ENCODE measurements at regions not wholly inside any gene's neighbourhood (a gene's known extent, or its start where the extent isn't known, plus 50 kb on each side); places are given as distances from the start of the nearest gene placed in this dataset.

DNA sequence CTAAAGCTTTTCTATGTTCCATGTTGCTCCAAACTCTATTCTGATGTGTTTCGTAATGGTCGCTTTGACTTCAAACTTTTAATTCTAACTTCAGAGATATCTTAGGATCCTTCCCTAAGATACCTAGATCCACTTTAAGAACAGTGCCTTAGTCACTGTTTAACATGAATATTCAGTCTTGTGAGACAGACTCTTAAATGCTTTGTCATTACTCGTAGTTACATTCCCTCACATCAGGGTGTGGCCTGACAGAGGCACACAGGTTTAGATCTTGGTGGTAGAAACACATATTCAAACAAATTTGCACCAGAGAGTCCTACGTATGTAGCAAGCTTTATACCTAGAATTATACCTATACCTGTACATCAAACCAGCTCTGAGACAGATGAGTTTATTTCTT lies 687.0 kb upstream of the C9orf72 start:
- H3K9me3 Mint-ChIP-seq = peaks cover 3 to 7% of the 10 kb centered on the region in 2 donors
- intact Hi-C loops (cut with micrococcal nuclease) = no loop called here
- no peak for TF ChIP-seq CTCF (IDR thresholded peaks at IDR 0.05)
- H3K4me1 Mint-ChIP-seq = peaks cover 0 to 7% of the 10 kb centered on the region in 2 donors
- no peak overlapping the region for H3K4me3 ChIP-seq (ENCODE audit: low read length)
- H3K4me1 ChIP-seq (ENCODE audit: control insufficient read depth, insufficient read depth, low read length) = no peaks in the 10 kb centered on the region
- ATAC-seq (no peak), DNase-seq (no peak)
- H3K27ac Mint-ChIP-seq = no peak overlapping the region
- no peaks in the 10 kb centered on the region for H3K27me3 Mint-ChIP-seq (ENCODE audit: low read depth in 2 of 2)
- no peaks in the 10 kb centered on the region for H3K27me3 ChIP-seq (ENCODE audit: control insufficient read depth, insufficient read depth, low read length)
- no peaks in the 10 kb centered on the region for H3K36me3 ChIP-seq (ENCODE audit: control insufficient read depth, insufficient read depth, low read length)
- H3K4me3 Mint-ChIP-seq = no peak overlapping the region
- 93% methylated on average over 4 of the region's 4 CpGs for WGBS (ENCODE audit: insufficient coverage)
- H3K27ac ChIP-seq (ENCODE audit: low read length) = no peak overlapping the region
- H3K9me3 ChIP-seq (ENCODE audit: control insufficient read depth, insufficient read depth, low read length) = no peaks in the 10 kb centered on the region
- no peaks in the 10 kb centered on the region for H3K36me3 Mint-ChIP-seq

- Histone ChIP-seq H3K4me1 (ENCODE audit: control insufficient read depth, insufficient read depth, low read length) (no peaks in the 10 kb centered on the region), H3K4me3 (ENCODE audit: low read length) (no peak overlapping the region), H3K9me3 (ENCODE audit: control insufficient read depth, insufficient read depth, low read length) (no peaks in the 10 kb centered on the region), H3K27ac (ENCODE audit: low read length) (no peak overlapping the region), H3K36me3 (ENCODE audit: control insufficient read depth, insufficient read depth, low read length) (no peaks in the 10 kb centered on the region), H3K27me3 (ENCODE audit: control insufficient read depth, insufficient read depth, low read length) (no peaks in the 10 kb centered on the region)
- ATAC-seq (no peak), DNase-seq (no peak)
- H3K4me1 Mint-ChIP-seq = peaks cover 0 to 8% of the 10 kb centered on the region in 2 donors
- no peak overlapping the region for H3K27ac Mint-ChIP-seq
- no peaks in the 10 kb centered on the region for H3K27me3 Mint-ChIP-seq (ENCODE audit: low read depth in 2 of 2)
- 93% methylated on average over 4 of the region's 4 CpGs for WGBS (ENCODE audit: insufficient coverage)
- H3K9me3 Mint-ChIP-seq = peaks cover 10 to 11% of the 10 kb centered on the region in 2 donors
- no peaks in the 10 kb centered on the region for H3K36me3 Mint-ChIP-seq
- no peak overlapping the region for H3K4me3 Mint-ChIP-seq
- intact Hi-C loops (cut with micrococcal nuclease) = no loop called here
- no peak for TF ChIP-seq CTCF (IDR thresholded peaks at IDR 0.05)
Measured at GRCh38 chr9:28264368-28264767, 691.1 kb upstream of the C9orf72 start.

DNA sequence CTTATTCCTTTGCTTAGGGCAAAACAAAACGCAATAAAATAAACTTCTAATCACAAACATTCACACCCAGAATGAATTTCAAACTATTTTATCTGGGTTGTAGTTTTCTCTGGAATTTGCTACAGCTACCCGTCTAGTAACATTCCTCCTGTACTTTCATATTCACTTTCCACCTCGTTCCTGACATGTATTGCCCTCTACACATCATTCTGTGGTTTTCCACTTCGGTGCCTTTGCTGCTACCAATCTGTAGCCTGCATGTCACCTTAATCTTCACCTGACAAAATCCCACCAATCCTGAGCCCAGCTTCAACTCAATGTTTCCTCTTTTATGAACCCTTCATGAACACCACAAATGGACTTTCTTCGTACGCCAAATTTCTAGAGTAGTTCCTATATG lies 694.1 kb upstream of the C9orf72 start:
- no peak for DNase-seq
- TF ChIP-seq CTCF (IDR thresholded peaks at IDR 0.05) = no peak
- Histone ChIP-seq H3K4me3 (ENCODE audit: low read length) (no peak overlapping the region), H3K4me1 (ENCODE audit: control insufficient read depth, insufficient read depth, low read length) (no peaks in the 10 kb centered on the region), H3K27me3 (ENCODE audit: control insufficient read depth, insufficient read depth, low read length) (no peaks in the 10 kb centered on the region), H3K27ac (ENCODE audit: low read length) (no peak overlapping the region), H3K36me3 (ENCODE audit: control insufficient read depth, insufficient read depth, low read length) (no peaks in the 10 kb centered on the region), H3K9me3 (ENCODE audit: control insufficient read depth, insufficient read depth, low read length) (no peaks in the 10 kb centered on the region)
- Mint-ChIP-seq H3K4me3 (no peak overlapping the region), H3K27me3 (ENCODE audit: low read depth in 2 of 2) (no peaks in the 10 kb centered on the region), H3K9me3 (peaks cover 8 to 14% of the 10 kb centered on the region in 2 donors), H3K27ac (no peak overlapping the region), H3K4me1 (peaks cover 0 to 12% of the 10 kb centered on the region in 2 donors), H3K36me3 (no peaks in the 10 kb centered on the region)
- ATAC-seq = no peak
- intact Hi-C loops (cut with micrococcal nuclease) = no loop called here
- 67% methylated on average over 6 of the region's 6 CpGs for WGBS (ENCODE audit: insufficient coverage)

- Mint-ChIP-seq H3K9me3 (peaks cover 8 to 14% of the 10 kb centered on the region in 2 donors), H3K4me3 (no peak overlapping the region), H3K27me3 (ENCODE audit: low read depth in 2 of 2) (no peaks in the 10 kb centered on the region), H3K27ac (no peak overlapping the region), H3K36me3 (no peaks in the 10 kb centered on the region), H3K4me1 (peaks cover 0 to 10% of the 10 kb centered on the region in 2 donors)
- 77% methylated on average over 3 of the region's 4 CpGs for WGBS (ENCODE audit: insufficient coverage)
- Histone ChIP-seq H3K27me3 (ENCODE audit: control insufficient read depth, insufficient read depth, low read length) (no peaks in the 10 kb centered on the region), H3K4me1 (ENCODE audit: control insufficient read depth, insufficient read depth, low read length) (no peaks in the 10 kb centered on the region), H3K27ac (ENCODE audit: low read length) (no peak overlapping the region), H3K4me3 (ENCODE audit: low read length) (no peak overlapping the region), H3K36me3 (ENCODE audit: control insufficient read depth, insufficient read depth, low read length) (no peaks in the 10 kb centered on the region), H3K9me3 (ENCODE audit: control insufficient read depth, insufficient read depth, low read length) (no peaks in the 10 kb centered on the region)
- ATAC-seq (no peak), DNase-seq (no peak)
- intact Hi-C loops (cut with micrococcal nuclease) = no loop called here
- no peak for TF ChIP-seq CTCF (IDR thresholded peaks at IDR 0.05)
Measured at GRCh38 chr9:28270156-28270555, 696.9 kb upstream of the C9orf72 start.
